ENCODE measurements at regions not wholly inside any gene's neighbourhood (a gene's known extent, or its start where the extent isn't known, plus 50 kb on each side); places are given as distances from the start of the nearest gene placed in this dataset.

DNA sequence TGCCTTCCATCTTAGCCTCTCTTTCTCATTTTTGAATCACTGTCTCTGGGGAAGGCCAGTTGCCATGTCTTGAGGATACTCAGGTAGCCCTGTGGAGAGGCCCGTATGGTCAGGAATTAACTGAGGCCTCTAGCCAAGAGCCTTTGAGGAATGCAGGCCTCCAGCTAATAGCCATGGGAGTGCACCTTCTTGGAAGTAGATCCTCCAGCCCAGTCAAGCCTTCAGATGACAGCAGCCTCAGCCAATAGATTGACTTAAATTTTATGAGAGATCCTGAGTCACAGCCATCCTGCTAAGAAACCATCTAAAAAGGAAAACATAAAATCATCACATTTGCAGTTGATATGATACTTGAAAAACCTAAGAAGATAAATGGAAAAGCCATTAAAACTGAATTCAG is 112.5 kb upstream of the BNIP2 start:
- TF ChIP-seq, protein P1, sequence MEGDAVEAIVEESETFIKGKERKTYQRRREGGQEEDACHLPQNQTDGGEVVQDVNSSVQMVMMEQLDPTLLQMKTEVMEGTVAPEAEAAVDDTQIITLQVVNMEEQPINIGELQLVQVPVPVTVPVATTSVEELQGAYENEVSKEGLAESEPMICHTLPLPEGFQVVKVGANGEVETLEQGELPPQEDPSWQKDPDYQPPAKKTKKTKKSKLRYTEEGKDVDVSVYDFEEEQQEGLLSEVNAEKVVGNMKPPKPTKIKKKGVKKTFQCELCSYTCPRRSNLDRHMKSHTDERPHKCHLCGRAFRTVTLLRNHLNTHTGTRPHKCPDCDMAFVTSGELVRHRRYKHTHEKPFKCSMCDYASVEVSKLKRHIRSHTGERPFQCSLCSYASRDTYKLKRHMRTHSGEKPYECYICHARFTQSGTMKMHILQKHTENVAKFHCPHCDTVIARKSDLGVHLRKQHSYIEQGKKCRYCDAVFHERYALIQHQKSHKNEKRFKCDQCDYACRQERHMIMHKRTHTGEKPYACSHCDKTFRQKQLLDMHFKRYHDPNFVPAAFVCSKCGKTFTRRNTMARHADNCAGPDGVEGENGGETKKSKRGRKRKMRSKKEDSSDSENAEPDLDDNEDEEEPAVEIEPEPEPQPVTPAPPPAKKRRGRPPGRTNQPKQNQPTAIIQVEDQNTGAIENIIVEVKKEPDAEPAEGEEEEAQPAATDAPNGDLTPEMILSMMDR (IDR thresholded peaks at IDR 0.05; ENCODE audit: borderline replicate concordance, extremely low read depth, low read length, poor library complexity, severe bottlenecking), result no peak
- TF ChIP-seq EZH2 (IDR thresholded peaks at IDR 0.05; ENCODE audit: borderline replicate concordance, low read depth, low read length, severe bottlenecking), result no peak
